GM13977 (cell line): ENCODE measurements at regions not wholly inside any gene's neighbourhood (a gene's known extent, or its start where the extent isn't known, plus 50 kb on each side); places are given as distances from the start of the nearest gene placed in this dataset.

Source experiments
- DNase-seq: peaks from one replicate; pipeline ENCODE4 v3.0.0; 2012; ENCODE audit warnings: low spot score
- in situ Hi-C: fragments of 300-500 bp; cut with MboI; formaldehyde crosslinking; loops from one replicate; pipeline ENCODE4 v1.12.0; 2022; ENCODE audit warnings: low sequenced_read_pairs, low pct_unique_long_range_greater_than_20kb, mixed read lengths, inconsistent platforms; ENCODE audit not compliant: unreplicated experiment
- TF ChIP-seq, protein P1 (sequence below): IDR thresholded peaks from 2 replicates; pipeline ENCODE4 v1.5.1; 2012; ENCODE audit warnings: mild to moderate bottlenecking, control low read depth; ENCODE audit not compliant: insufficient read depth; ENCODE audit errors: extremely low read depth, missing control alignments

DNA sequence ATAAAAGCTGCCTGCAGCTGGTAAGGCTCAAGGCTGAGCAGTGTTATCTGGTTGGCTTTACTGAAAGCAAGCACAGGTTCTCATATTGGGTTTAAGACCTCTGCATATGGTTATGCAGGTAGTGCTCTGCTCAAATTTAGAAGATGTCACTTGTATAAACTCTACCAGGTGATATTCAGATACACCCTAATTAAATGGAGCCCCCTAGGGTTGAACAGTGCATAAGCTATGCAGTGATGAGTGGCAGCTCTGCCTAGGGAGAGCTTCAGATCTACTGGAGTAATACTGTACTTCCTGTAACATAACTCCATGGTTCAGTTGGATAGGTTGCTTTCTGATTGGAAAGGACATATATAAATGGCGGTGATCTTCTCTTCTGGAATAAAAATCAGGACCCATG, 222.7 kb downstream of the CYRIA start:
- TF ChIP-seq, protein P1, sequence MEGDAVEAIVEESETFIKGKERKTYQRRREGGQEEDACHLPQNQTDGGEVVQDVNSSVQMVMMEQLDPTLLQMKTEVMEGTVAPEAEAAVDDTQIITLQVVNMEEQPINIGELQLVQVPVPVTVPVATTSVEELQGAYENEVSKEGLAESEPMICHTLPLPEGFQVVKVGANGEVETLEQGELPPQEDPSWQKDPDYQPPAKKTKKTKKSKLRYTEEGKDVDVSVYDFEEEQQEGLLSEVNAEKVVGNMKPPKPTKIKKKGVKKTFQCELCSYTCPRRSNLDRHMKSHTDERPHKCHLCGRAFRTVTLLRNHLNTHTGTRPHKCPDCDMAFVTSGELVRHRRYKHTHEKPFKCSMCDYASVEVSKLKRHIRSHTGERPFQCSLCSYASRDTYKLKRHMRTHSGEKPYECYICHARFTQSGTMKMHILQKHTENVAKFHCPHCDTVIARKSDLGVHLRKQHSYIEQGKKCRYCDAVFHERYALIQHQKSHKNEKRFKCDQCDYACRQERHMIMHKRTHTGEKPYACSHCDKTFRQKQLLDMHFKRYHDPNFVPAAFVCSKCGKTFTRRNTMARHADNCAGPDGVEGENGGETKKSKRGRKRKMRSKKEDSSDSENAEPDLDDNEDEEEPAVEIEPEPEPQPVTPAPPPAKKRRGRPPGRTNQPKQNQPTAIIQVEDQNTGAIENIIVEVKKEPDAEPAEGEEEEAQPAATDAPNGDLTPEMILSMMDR: no peak
- DNase-seq: no peak
- in situ Hi-C loops: no loop called here

DNA sequence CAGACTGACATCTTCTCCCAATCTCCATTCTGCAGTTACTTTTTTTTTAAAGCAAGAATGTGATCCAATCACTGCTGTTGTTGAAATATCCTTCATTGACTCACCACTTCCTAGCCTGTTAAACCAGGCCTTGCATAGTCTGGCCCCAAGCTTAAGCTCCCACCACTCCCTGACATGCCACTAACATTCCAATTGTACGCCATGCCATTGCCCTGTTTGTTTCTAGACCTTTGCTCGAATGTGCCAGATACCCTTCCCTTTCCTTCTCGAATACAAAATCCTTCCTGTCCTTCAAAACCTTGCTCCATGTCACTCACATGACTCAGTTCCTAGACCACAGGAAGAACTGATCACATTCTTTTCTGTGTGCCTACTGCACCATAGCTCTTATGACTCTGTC, 224.2 kb downstream of the CYRIA start:
- DNase-seq: no peak
- TF ChIP-seq, protein P1: no peak
- in situ Hi-C loops: no loop called here

DNA sequence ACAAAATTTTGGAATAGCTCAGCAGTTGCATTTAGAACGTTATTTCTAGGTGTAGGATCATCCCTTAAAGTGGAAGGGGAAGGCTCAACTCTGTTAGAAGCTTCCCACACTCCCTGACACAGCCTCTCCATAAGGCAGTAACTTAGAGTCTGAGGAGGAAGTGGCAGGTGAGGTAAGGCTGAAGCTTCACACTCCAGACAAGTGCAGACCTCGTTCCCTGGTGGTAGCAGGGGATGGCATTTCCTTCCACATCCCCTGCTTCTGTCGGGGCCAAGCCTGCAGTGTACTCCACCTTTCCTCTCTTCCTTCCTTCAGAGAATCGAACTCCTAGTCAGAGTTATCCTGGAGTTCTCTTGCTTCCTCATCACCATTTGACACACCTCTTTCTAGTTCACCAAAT, 224.7 kb downstream of the CYRIA start:
- no peak for DNase-seq
- in situ Hi-C loops: no loop called here
- TF ChIP-seq, protein P1: no peak

DNA sequence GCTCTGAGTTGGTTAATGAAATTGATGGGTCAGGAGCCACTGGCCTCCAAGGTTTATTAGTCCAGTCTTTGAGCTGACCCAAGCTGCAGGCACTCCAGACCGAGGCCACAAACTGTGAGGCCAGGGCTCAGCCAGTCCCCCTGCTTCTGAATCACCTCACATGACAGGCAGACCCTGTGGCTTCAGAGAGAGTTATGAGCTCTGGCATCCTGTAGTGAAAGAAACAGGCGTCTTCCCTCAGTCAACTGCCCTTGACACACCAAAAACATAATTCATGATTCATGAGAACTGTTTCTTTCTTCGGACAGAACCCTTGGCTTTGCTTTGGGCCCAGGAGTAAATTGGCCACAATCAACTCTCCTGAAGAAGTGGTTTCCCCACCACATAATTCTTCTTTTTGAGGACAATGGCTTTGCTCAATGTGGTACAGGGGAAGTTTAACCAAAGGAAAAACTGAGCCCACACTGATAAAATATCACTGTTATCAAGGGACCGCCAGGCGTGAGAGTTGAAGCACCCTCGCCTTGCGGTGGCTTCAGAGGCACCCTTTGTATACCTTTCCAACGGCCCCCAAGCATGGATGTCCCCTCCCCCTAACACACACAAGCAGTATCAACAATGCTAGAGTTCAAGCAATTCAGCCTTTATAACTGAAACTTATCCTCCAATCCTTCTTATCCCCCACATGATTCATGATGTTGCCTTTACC, 226.9 kb downstream of the CYRIA start:
- DNase-seq: no peak
- in situ Hi-C loops: no loop called here
- TF ChIP-seq, protein P1: no peak

DNA sequence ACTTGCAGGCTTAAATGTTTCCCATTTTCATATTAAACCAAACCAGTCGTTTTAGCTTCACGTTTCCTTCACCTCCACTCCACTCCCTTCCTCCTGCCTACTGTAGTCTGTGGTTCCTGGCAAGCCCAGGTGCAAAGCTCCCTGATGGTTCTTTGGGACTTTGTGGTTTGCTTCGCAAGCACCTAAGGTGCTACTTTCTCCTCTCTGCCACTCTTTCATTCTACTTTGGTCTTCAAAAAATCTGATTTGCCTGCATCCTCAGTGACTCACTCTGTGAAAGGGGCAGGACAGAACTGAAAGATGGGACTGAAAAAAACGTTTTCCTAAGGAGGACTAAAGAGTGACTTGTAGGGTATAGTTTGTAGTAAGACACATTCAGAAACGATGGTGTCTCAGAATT, 228.4 kb downstream of the CYRIA start:
- no peak for DNase-seq
- in situ Hi-C loops: no loop called here
- TF ChIP-seq, protein P1: no peak

DNA sequence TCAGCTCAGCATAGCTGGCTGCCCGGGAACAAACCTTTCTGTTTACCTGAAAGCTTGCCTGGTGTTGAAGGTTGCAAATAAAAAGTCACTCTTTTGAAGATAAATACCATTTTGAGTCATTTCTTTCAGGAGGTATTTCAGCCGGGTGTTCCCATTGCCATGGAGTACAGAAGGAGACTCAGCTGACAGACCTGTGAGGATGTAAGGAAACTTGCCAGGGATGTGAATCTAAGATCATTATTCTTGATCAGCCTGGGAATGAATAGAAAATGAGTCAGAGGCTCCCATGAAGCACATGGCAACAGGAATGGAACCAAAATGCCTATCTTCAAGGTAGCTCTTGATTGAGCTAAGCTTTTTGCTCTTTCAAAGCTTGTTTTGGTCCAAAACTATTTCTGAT, 231.2 kb downstream of the CYRIA start:
- DNase-seq: no peak
- in situ Hi-C loops: no loop called here
- TF ChIP-seq, protein P1: no peak

DNA sequence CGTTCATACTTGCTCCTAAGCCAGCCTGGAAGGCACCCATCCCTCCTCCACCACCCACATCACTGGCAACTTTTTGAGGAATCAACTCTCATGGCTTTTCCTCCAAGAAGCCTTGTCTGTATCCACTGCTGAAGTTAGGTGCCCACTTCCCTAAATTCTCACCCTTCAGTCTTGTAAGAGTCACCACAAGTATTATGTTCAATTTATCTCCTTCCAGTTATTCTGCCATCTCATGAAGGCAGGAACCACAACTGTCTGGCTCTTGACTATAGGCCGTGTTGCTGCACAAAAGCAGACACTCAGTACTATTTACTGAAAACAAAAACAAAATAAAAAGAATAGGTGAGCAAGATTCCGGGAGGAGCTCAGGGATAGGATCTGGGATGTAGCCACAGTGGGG, 234.8 kb downstream of the CYRIA start:
- TF ChIP-seq, protein P1: no peak
- in situ Hi-C loops: no loop called here
- DNase-seq: no peak
